ENCODE measurements at regions not wholly inside any gene's neighbourhood (a gene's known extent, or its start where the extent isn't known, plus 50 kb on each side); places are given as distances from the start of the nearest gene placed in this dataset.

DNA sequence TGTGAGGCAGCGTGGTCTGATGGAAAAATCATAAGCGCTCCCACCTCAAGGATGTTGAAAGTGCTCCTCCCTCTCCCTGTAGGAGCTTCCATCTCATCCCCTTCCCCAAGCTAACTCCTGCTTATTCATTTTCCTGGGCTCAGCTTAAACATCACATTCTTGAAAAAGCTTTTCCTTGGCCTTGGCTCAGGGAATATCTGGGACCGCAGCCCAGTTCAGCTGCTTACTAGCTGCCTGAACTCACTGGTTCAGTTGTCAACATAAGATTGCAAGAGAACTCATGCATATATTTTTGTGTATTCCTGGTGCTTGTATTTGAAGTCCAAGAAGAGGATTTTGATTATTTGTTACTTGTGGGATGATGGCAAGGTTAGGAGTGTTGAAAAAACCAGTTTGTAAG lies 91.5 kb downstream of the UTP18 start:
- Histone ChIP-seq H3K9me1 (ENCODE audit: control insufficient read depth, extremely low read depth, insufficient read depth, low read length) (no peaks in the 10 kb centered on the region), H3K4me2 (ENCODE audit: control insufficient read depth, extremely low read depth, insufficient read depth, low read depth, low read length) (no peak overlapping the region), H2AFZ (ENCODE audit: control insufficient read depth, low read length) (no peak overlapping the region), H4K20me1 (ENCODE audit: control insufficient read depth, extremely low read depth, insufficient read depth, low read length) (no peaks in the 10 kb centered on the region), H3K27ac (ENCODE audit: control insufficient read depth, insufficient read depth, low read length) (no peak overlapping the region), H3K27me3 (ENCODE audit: control insufficient read depth, extremely low read depth, insufficient read depth, low read length) (peaks cover 9% of the 10 kb centered on the region), H3K9ac (ENCODE audit: control insufficient read depth, extremely low read depth, insufficient read depth, low read length) (no peak overlapping the region), H3K4me1 (ENCODE audit: control insufficient read depth, extremely low read depth, insufficient read depth, low read length) (peaks cover 8% of the 10 kb centered on the region), H3K9me3 (ENCODE audit: control insufficient read depth, low read depth, low read length) (no peaks in the 10 kb centered on the region), H3K4me3 (ENCODE audit: control insufficient read depth in 2 of 3, extremely low read depth in 1 of 3, insufficient read depth in 2 of 3, low read depth in 1 of 3, low read length in 3 of 3) (no peak overlapping the region), H3K79me2 (ENCODE audit: control insufficient read depth, insufficient read depth, low read length) (no peaks in the 10 kb centered on the region), H3K36me3 (ENCODE audit: control insufficient read depth in 2 of 2, extremely low read depth in 1 of 2, insufficient read depth in 2 of 2, low read length in 2 of 2) (no peaks in the 10 kb centered on the region)
- dilution Hi-C loops (cut with MboI; ENCODE audit: extremely low pct_ligation_motif_present, low sequenced_read_pairs): no loop called here
- DNase-seq (ENCODE audit: low read depth, low spot score) (no peak), FAIRE-seq (no peak)
- no peak for TF ChIP-seq EZH2 (IDR thresholded peaks at IDR 0.05; ENCODE audit: low read length)
- TF ChIP-seq, protein P1, sequence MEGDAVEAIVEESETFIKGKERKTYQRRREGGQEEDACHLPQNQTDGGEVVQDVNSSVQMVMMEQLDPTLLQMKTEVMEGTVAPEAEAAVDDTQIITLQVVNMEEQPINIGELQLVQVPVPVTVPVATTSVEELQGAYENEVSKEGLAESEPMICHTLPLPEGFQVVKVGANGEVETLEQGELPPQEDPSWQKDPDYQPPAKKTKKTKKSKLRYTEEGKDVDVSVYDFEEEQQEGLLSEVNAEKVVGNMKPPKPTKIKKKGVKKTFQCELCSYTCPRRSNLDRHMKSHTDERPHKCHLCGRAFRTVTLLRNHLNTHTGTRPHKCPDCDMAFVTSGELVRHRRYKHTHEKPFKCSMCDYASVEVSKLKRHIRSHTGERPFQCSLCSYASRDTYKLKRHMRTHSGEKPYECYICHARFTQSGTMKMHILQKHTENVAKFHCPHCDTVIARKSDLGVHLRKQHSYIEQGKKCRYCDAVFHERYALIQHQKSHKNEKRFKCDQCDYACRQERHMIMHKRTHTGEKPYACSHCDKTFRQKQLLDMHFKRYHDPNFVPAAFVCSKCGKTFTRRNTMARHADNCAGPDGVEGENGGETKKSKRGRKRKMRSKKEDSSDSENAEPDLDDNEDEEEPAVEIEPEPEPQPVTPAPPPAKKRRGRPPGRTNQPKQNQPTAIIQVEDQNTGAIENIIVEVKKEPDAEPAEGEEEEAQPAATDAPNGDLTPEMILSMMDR (optimal IDR thresholded peaks at IDR 0.05 in 1 of 3, IDR thresholded peaks at IDR 0.05 in 1 of 3, conservative IDR thresholded peaks at IDR 0.05 in 1 of 3; ENCODE audit: extremely low read depth in 1 of 3, insufficient read depth in 2 of 3, low read length in 3 of 3): no peak

DNA sequence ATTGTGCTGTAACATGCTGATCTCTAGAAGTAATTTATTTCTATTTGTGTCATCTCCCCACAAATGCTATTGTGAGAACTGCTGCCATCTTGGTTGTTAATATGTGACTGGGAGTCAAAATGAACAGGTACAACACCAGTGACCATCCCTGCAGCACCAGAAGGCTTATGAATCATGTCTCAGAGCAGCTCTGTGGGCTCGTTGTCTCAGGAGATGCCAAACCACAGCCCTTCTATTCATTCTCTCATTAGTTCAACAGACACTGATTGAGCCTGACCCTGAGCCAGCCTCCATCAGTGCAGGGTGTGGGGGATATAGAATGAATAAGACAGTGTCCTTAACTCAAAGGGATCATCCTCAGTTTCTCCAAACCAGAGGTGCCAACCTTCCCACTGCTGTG lies 92.5 kb downstream of the UTP18 start:
- peaks cover 9% of the 10 kb centered on the region for H3K27me3 ChIP-seq (ENCODE audit: control insufficient read depth, extremely low read depth, insufficient read depth, low read length)
- no peak overlapping the region for H3K4me3 ChIP-seq (ENCODE audit: control insufficient read depth in 2 of 3, extremely low read depth in 1 of 3, insufficient read depth in 2 of 3, low read depth in 1 of 3, low read length in 3 of 3)
- peaks cover 8% of the 10 kb centered on the region for H3K4me1 ChIP-seq (ENCODE audit: control insufficient read depth, extremely low read depth, insufficient read depth, low read length)
- H4K20me1 ChIP-seq (ENCODE audit: control insufficient read depth, extremely low read depth, insufficient read depth, low read length): no peaks in the 10 kb centered on the region
- H3K9ac ChIP-seq (ENCODE audit: control insufficient read depth, extremely low read depth, insufficient read depth, low read length): no peak overlapping the region
- no peak overlapping the region for H3K27ac ChIP-seq (ENCODE audit: control insufficient read depth, insufficient read depth, low read length)
- TF ChIP-seq, protein P1 (optimal IDR thresholded peaks at IDR 0.05 in 1 of 3, IDR thresholded peaks at IDR 0.05 in 1 of 3, conservative IDR thresholded peaks at IDR 0.05 in 1 of 3; ENCODE audit: extremely low read depth in 1 of 3, insufficient read depth in 2 of 3, low read length in 3 of 3): no peak
- no peak for TF ChIP-seq EZH2 (IDR thresholded peaks at IDR 0.05; ENCODE audit: low read length)
- H3K9me1 ChIP-seq (ENCODE audit: control insufficient read depth, extremely low read depth, insufficient read depth, low read length): no peaks in the 10 kb centered on the region
- dilution Hi-C loops (cut with MboI; ENCODE audit: extremely low pct_ligation_motif_present, low sequenced_read_pairs): no loop called here
- H2AFZ ChIP-seq (ENCODE audit: control insufficient read depth, low read length): no peak overlapping the region
- no peaks in the 10 kb centered on the region for H3K9me3 ChIP-seq (ENCODE audit: control insufficient read depth, low read depth, low read length)
- H3K36me3 ChIP-seq (ENCODE audit: control insufficient read depth in 2 of 2, extremely low read depth in 1 of 2, insufficient read depth in 2 of 2, low read length in 2 of 2): no peaks in the 10 kb centered on the region
- H3K4me2 ChIP-seq (ENCODE audit: control insufficient read depth, extremely low read depth, insufficient read depth, low read depth, low read length): peak overlapping the region; percentile 11
- H3K79me2 ChIP-seq (ENCODE audit: control insufficient read depth, insufficient read depth, low read length): no peaks in the 10 kb centered on the region
- FAIRE-seq (peak; percentile 13), DNase-seq (ENCODE audit: low read depth, low spot score) (no peak)
